GOT3 (cell line): ENCODE measurements at regions not wholly inside any gene's neighbourhood (a gene's known extent, or its start where the extent isn't known, plus 50 kb on each side); places are given as distances from the start of the nearest gene placed in this dataset.
A peak's percentile ranks its signal among the peaks of the same experiment; 100 is the strongest.
"Not testable (repeated sequence)": the region's sequence is repeated elsewhere in the genome, so short reads cannot be mapped to it uniquely, and the experiment has no call there.

Experiments
- DNase-seq: peaks from one replicate; lab custom pipeline; 2025; ENCODE audit warnings: mixed read lengths; lab: John Stamatoyannopoulos, UW

GRCh38 chr6:76843054-76843822, 620.1 kb downstream of the HTR1B start:
- no peak for DNase-seq

GRCh38 chr6:76840865-76841264, 622.4 kb downstream of the HTR1B start:
- no peak for DNase-seq

GRCh38 chr6:76840041-76840745, 623.1 kb downstream of the HTR1B start:
- DNase-seq: no peak

- no peak for DNase-seq
Observed at GRCh38 chr6:76839505-76839904, 623.8 kb downstream of the HTR1B start.

- DNase-seq: no peak
Observed at GRCh38 chr6:76837564-76837963, 625.7 kb downstream of the HTR1B start.

- DNase-seq: no peak
Observed at GRCh38 chr6:76835695-76836094, 627.6 kb downstream of the HTR1B start.

GRCh38 chr6:76835293-76835692, 628.0 kb downstream of the HTR1B start:
- no peak for DNase-seq

- no peak for DNase-seq
Observed at GRCh38 chr6:76834399-76834798, 628.9 kb downstream of the HTR1B start.

GRCh38 chr6:76831299-76831698, 632.0 kb downstream of the HTR1B start:
- no peak for DNase-seq

GRCh38 chr6:76823578-76823977, 639.7 kb downstream of the HTR1B start:
- DNase-seq: not testable (repeated sequence)

GRCh38 chr6:76818451-76818850, 644.8 kb downstream of the HTR1B start:
- no peak for DNase-seq

- no peak for DNase-seq
Observed at GRCh38 chr6:76817429-76817828, 645.9 kb downstream of the HTR1B start.

- no peak for DNase-seq
Observed at GRCh38 chr6:76814496-76815458, 648.5 kb downstream of the HTR1B start.

GRCh38 chr6:76810286-76810685, 653.0 kb downstream of the HTR1B start:
- no peak for DNase-seq

GRCh38 chr6:76803038-76803580, 660.2 kb downstream of the HTR1B start:
- DNase-seq: no peak

- no peak for DNase-seq
Observed at GRCh38 chr6:76792394-76792793, 670.9 kb downstream of the HTR1B start.

- peak; percentile 2 for DNase-seq
Observed at GRCh38 chr6:76790881-76791280, 672.4 kb downstream of the HTR1B start.

GRCh38 chr6:76790045-76790796, 673.1 kb downstream of the HTR1B start:
- DNase-seq: no peak

- DNase-seq: no peak
Observed at GRCh38 chr6:76789580-76789979, 673.7 kb downstream of the HTR1B start.

GRCh38 chr6:76788155-76788554, 675.1 kb downstream of the HTR1B start:
- no peak for DNase-seq

GRCh38 chr6:76779068-76779467, 684.2 kb downstream of the HTR1B start:
- DNase-seq: no peak
